CD14-positive monocyte (primary cell): ENCODE measurements at regions not wholly inside any gene's neighbourhood (a gene's known extent, or its start where the extent isn't known, plus 50 kb on each side); places are given as distances from the start of the nearest gene placed in this dataset.

Source experiments
- DNase-seq, 3 donors: peaks; one replicate each; pipeline ENCODE4 v3.0.0-alpha.2; 2011 to 2022
- H2AFZ ChIP-seq: 2 replicates; pipeline ENCODE4 v1.6.0; 2012; ENCODE audit warnings: mild to moderate bottlenecking, low read depth, low read length, inconsistent platforms; ENCODE audit not compliant: insufficient read depth, poor library complexity, severe bottlenecking
- H3K27ac ChIP-seq, 2 donors: 1 replicate in 1 of 2; 2 replicates in 1 of 2; pipeline ENCODE4 v1.5.1; 2012 to 2013; ENCODE audit warnings: low read length in 2 of 2, control low read depth in 1 of 2, inconsistent platforms in 1 of 2, low read depth in 1 of 2, mild to moderate bottlenecking in 1 of 2
- H3K27me3 ChIP-seq, 2 donors: one replicate each; pipeline versions ENCODE4 v1.6.0 to v1.6.1; 2011 to 2013; ENCODE audit warnings: low read length in 2 of 2; ENCODE audit not compliant: control insufficient read depth in 2 of 2, insufficient read depth in 2 of 2
- H3K36me3 ChIP-seq, 2 donors: replicated peaks in 1 of 2; 1 replicate in 1 of 2; 2 replicates in 1 of 2; pipeline versions ENCODE4 v1.5.1 to v1.6.1; 2012 to 2013; ENCODE audit warnings: low read length in 2 of 2, control low read depth in 1 of 2, inconsistent platforms in 1 of 2, mild to moderate bottlenecking in 1 of 2; ENCODE audit not compliant: insufficient read depth in 2 of 2, control insufficient read depth in 1 of 2
- H3K4me1 ChIP-seq, 2 donors: 1 replicate in 1 of 2; 2 replicates in 1 of 2; pipeline versions ENCODE4 v1.5.1 to v1.6.1; 2012 to 2013; ENCODE audit warnings: low read length in 2 of 2, control low read depth in 1 of 2, inconsistent platforms in 1 of 2, mild to moderate bottlenecking in 1 of 2, moderate library complexity in 1 of 2; ENCODE audit not compliant: insufficient read depth in 2 of 2, control insufficient read depth in 1 of 2
- H3K4me2 ChIP-seq: replicated peaks from 2 replicates; pipeline ENCODE3; 2012; ENCODE audit warnings: low read length, moderate library complexity, mild to moderate bottlenecking; ENCODE audit not compliant: poor library complexity, severe bottlenecking; ENCODE audit errors: extremely low read depth
- H3K4me3 ChIP-seq, 3 experiments: fragments of 200-600 bp in 1 of 3; sonication (generic) in 1 of 3; replicated peaks in 1 of 3; 1 replicate in 2 of 3; 2 replicates in 1 of 3; pipeline ENCODE4 v1.5.1; 2011 to 2013; ENCODE audit warnings: low read length in 3 of 3, mild to moderate bottlenecking in 3 of 3, control low read depth in 2 of 3, low read depth in 2 of 3, inconsistent platforms in 1 of 3, moderate library complexity in 1 of 3
- H3K79me2 ChIP-seq: 2 replicates; pipeline ENCODE4 v1.6.0; 2012; ENCODE audit warnings: mild to moderate bottlenecking, control low read depth, inconsistent platforms, low read length, moderate library complexity; ENCODE audit not compliant: insufficient read depth
- H3K9ac ChIP-seq: 2 replicates; pipeline ENCODE4 v1.6.0; 2017; ENCODE audit warnings: low read length, mild to moderate bottlenecking; ENCODE audit not compliant: insufficient read depth, poor library complexity, severe bottlenecking
- H3K9me3 ChIP-seq, 2 donors: replicated peaks in 1 of 2; 1 replicate in 1 of 2; 2 replicates in 1 of 2; pipeline versions ENCODE4 v1.5.1 to v1.6.1; 2012 to 2013; ENCODE audit warnings: low read length in 2 of 2, control low read depth in 1 of 2; ENCODE audit not compliant: control insufficient read depth in 1 of 2, insufficient read depth in 1 of 2
- H4K20me1 ChIP-seq: 2 replicates; pipeline ENCODE4 v1.6.0; 2012; ENCODE audit warnings: mild to moderate bottlenecking, low read length, control low read depth, moderate library complexity; ENCODE audit not compliant: insufficient read depth
- H3K27ac Mint-ChIP-seq, 7 donors: one replicate each; pipeline ENCODE4 v1.8.0; 2020; ENCODE audit warnings: mild to moderate bottlenecking in 7 of 7, mixed read lengths in 7 of 7, moderate library complexity in 6 of 7, inconsistent platforms in 2 of 7
- H3K27me3 Mint-ChIP-seq, 3 donors: one replicate each; pipeline ENCODE4 v1.8.0; 2021 to 2022; ENCODE audit warnings: low read depth in 3 of 3, mild to moderate bottlenecking in 3 of 3, mixed read lengths in 3 of 3, moderate library complexity in 3 of 3, inconsistent platforms in 1 of 3
- H3K36me3 Mint-ChIP-seq, 2 donors: one replicate each; pipeline ENCODE4 v1.8.0; 2020; ENCODE audit warnings: mixed read lengths in 2 of 2, inconsistent platforms in 1 of 2, mild to moderate bottlenecking in 1 of 2
- H3K4me1 Mint-ChIP-seq: one replicate; pipeline ENCODE4 v1.8.0; 2020; ENCODE audit warnings: mild to moderate bottlenecking, mixed read lengths
- H3K4me3 Mint-ChIP-seq, 2 donors: one replicate each; pipeline ENCODE4 v1.8.0; 2020; ENCODE audit warnings: mild to moderate bottlenecking in 2 of 2, mixed read lengths in 2 of 2, moderate library complexity in 1 of 2
- H3K9me3 Mint-ChIP-seq, 7 donors: one replicate each; pipeline ENCODE4 v1.8.0; 2020 to 2022; ENCODE audit warnings: mixed read lengths in 7 of 7, mild to moderate bottlenecking in 6 of 7, moderate library complexity in 6 of 7, inconsistent platforms in 2 of 7
- WGBS: methylation state at CpG from one replicate; pipeline ENCODE4 v1.1.5; 2013; ENCODE audit warnings: missing lambda C conversion rate; ENCODE audit not compliant: insufficient coverage; 5-methylcytosine and 5-hydroxymethylcytosine counted together
- intact Hi-C, 2 donors: fragments of 100-400 bp; cut with micrococcal nuclease; formaldehyde crosslinking; loops; one replicate each; pipeline versions ENCODE4 v1.15.0 to v1.15.1; 2023
- TF ChIP-seq, protein P1 (sequence below): fragments of 200-600 bp; IDR thresholded peaks from one replicate; pipeline ENCODE4 v1.8.0; 2022; ENCODE audit warnings: antibody characterized with exemption, mild to moderate bottlenecking

DNA sequence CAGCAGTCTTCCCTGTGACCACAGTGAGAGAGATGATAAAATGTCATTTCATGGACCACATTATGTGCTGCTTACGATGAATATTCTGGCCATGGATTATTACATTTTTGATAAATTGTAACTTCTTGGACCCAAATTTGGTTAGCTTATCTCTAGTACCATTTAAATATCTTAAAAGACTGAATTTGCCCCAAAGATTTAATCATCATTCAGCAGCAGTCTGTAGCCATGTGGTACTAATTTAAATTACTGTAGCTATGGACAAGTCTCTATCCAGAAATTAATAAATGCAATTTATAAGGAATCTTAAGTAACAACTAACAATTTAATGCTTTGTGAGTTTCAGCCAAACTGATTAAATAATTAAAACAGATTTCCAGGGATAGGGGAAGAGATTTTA is 644.9 kb upstream of the FANCL start:
- no peak overlapping the region for H3K4me3 Mint-ChIP-seq
- Histone ChIP-seq H3K9me3 (no peaks in the 10 kb centered on the region), H4K20me1 (no peaks in the 10 kb centered on the region), H3K4me1 (no peaks in the 10 kb centered on the region), H3K79me2 (no peaks in the 10 kb centered on the region), H2AFZ (no peak overlapping the region), H3K4me3 (no peak overlapping the region), H3K4me2 (no peak overlapping the region), H3K9ac (no peak overlapping the region), H3K27me3 (no peaks in the 10 kb centered on the region), H3K36me3 (no peaks in the 10 kb centered on the region), H3K27ac (no peak overlapping the region)
- peaks cover 0 to 3% (median 0%) of the 10 kb centered on the region in 7 donors for H3K9me3 Mint-ChIP-seq
- no peak overlapping the region for H3K27ac Mint-ChIP-seq
- no peaks in the 10 kb centered on the region for H3K4me1 Mint-ChIP-seq
- H3K36me3 Mint-ChIP-seq = no peaks in the 10 kb centered on the region
- intact Hi-C loops = no loop called here
- TF ChIP-seq, protein P1, sequence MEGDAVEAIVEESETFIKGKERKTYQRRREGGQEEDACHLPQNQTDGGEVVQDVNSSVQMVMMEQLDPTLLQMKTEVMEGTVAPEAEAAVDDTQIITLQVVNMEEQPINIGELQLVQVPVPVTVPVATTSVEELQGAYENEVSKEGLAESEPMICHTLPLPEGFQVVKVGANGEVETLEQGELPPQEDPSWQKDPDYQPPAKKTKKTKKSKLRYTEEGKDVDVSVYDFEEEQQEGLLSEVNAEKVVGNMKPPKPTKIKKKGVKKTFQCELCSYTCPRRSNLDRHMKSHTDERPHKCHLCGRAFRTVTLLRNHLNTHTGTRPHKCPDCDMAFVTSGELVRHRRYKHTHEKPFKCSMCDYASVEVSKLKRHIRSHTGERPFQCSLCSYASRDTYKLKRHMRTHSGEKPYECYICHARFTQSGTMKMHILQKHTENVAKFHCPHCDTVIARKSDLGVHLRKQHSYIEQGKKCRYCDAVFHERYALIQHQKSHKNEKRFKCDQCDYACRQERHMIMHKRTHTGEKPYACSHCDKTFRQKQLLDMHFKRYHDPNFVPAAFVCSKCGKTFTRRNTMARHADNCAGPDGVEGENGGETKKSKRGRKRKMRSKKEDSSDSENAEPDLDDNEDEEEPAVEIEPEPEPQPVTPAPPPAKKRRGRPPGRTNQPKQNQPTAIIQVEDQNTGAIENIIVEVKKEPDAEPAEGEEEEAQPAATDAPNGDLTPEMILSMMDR = no peak
- no peak for DNase-seq
- peaks cover 0 to 3% (median 0%) of the 10 kb centered on the region in 3 donors for H3K27me3 Mint-ChIP-seq
- WGBS = no CpG with 5 or more reads among the region's 1 CpG

- H3K4me3 ChIP-seq = no peak overlapping the region
- no peaks in the 10 kb centered on the region for H3K36me3 ChIP-seq
- H3K9me3 ChIP-seq = no peaks in the 10 kb centered on the region
- H3K9ac ChIP-seq = no peak overlapping the region
- no peaks in the 10 kb centered on the region for H4K20me1 ChIP-seq
- no peak overlapping the region for H2AFZ ChIP-seq
- H3K79me2 ChIP-seq = no peaks in the 10 kb centered on the region
- 100% methylated on average over 1 of the region's 4 CpGs for WGBS
- H3K27me3 Mint-ChIP-seq = no peaks in the 10 kb centered on the region
- intact Hi-C loops = no loop called here
- H3K4me3 Mint-ChIP-seq = no peak overlapping the region
- H3K4me1 Mint-ChIP-seq = no peaks in the 10 kb centered on the region
- H3K4me1 ChIP-seq = no peaks in the 10 kb centered on the region
- TF ChIP-seq, protein P1 = no peak
- no peaks in the 10 kb centered on the region for H3K27me3 ChIP-seq
- H3K9me3 Mint-ChIP-seq = peaks cover 0 to 3% (median 0%) of the 10 kb centered on the region in 7 donors
- no peak overlapping the region for H3K27ac Mint-ChIP-seq
- no peak overlapping the region for H3K4me2 ChIP-seq
- no peak overlapping the region for H3K27ac ChIP-seq
- DNase-seq = no peak
- no peaks in the 10 kb centered on the region for H3K36me3 Mint-ChIP-seq
Observed at GRCh38 chr2:58879834-58880233, 638.7 kb upstream of the FANCL start.
